Fibroblast of lung (primary cell): ENCODE measurements at regions not wholly inside any gene's neighbourhood (a gene's known extent, or its start where the extent isn't known, plus 50 kb on each side); places are given as distances from the start of the nearest gene placed in this dataset.

Source experiments
- CTCF ChIP-seq, 2 donors: IDR thresholded peaks in 1 of 2; conservative IDR thresholded peaks in 1 of 2; 1 replicate in 1 of 2; 2 replicates in 1 of 2; pipeline ENCODE4 v1.5.1; 2011 to 2012; ENCODE audit warnings: low read length in 2 of 2, control low read depth in 1 of 2, inconsistent platforms in 1 of 2, low read depth in 1 of 2, mild to moderate bottlenecking in 1 of 2
- EZH2 ChIP-seq: IDR thresholded peaks from 2 replicates; pipeline ENCODE4 v1.5.1; 2012; ENCODE audit warnings: low read length, control low read depth, mild to moderate bottlenecking; ENCODE audit errors: missing control alignments

DNA sequence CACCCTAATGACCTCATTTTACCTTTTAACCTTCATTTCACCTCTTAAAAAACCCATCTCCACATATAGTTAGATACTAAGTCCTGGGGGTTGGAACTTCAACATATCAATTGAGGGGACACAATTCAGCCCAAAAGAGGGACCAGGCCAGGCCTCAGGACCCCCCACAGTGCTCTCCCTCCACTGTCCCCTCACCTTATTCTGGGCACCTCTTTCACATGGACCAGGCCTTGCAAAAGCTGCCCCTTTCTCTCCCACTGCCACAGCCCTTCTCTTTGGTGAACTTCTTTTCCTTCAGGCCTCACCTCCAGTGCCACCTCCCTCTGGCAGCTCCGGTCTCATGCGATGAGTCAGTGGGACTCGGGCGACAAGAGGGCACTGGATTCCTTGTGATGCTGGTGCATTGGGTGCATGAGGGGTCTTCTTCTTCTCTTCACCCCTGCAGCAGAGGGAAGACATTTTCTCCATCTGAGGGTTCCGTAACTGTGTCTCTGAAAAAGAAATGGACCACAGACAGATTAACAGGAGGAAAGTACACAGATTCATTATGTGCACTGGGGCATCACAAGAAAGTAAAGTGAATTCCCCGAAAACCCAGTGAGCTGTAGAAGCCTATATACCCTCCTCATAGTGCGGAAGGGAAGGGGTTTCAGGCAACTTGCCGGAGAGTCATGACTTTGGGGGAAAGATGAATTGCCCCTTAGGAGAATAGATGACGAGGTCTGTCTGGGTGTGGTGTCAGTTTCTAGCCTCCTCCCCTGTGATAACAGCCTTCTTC is 288.7 kb upstream of the IGFBP3 start:
- TF ChIP-seq CTCF (conservative IDR thresholded peaks at IDR 0.05 in 1 of 2, IDR thresholded peaks at IDR 0.05 in 1 of 2; ENCODE audit: low read depth in 1 of 2, low read length in 2 of 2) (no peak), EZH2 (no peak)
